ENCODE measurements at regions not wholly inside any gene's neighbourhood (a gene's known extent, or its start where the extent isn't known, plus 50 kb on each side); places are given as distances from the start of the nearest gene placed in this dataset.

GRCh38 chr7:94170836-94171235, 166.7 kb upstream of the BET1 start:
- H3K9me3 Mint-ChIP-seq (ENCODE audit: unreplicated experiment), result peaks cover 1% of the 10 kb centered on the region
- no peak overlapping the region for H2AFZ ChIP-seq (ENCODE audit: low read depth, low read length)
- no peaks in the 10 kb centered on the region for H3K27me3 Mint-ChIP-seq (ENCODE audit: low read depth, unreplicated experiment)
- no peaks in the 10 kb centered on the region for H3K4me1 Mint-ChIP-seq (ENCODE audit: low read depth, unreplicated experiment)
- H3K4me3 ChIP-seq (ENCODE audit: insufficient read depth, low read depth, low read length), result no peak overlapping the region
- no peak overlapping the region for H3K4me3 Mint-ChIP-seq (ENCODE audit: unreplicated experiment)
- FAIRE-seq (no peak), DNase-seq (ENCODE audit: low read depth) (no peak)
- H4K20me1 ChIP-seq (ENCODE audit: insufficient read depth, low read length), result no peaks in the 10 kb centered on the region
- H3K27ac Mint-ChIP-seq (ENCODE audit: unreplicated experiment), result no peak overlapping the region
- no peaks in the 10 kb centered on the region for H3K79me2 ChIP-seq (ENCODE audit: insufficient read depth, low read length)
- H3K27ac ChIP-seq (ENCODE audit: low read depth, low read length), result no peak overlapping the region
- no peaks in the 10 kb centered on the region for H3K36me3 Mint-ChIP-seq (ENCODE audit: low read depth, unreplicated experiment)
- H3K9ac ChIP-seq (ENCODE audit: low read length), result no peak overlapping the region
- H3K4me1 ChIP-seq (ENCODE audit: insufficient read depth, low read length), result no peaks in the 10 kb centered on the region
- H3K36me3 ChIP-seq (ENCODE audit: insufficient read depth, low read length), result no peaks in the 10 kb centered on the region
- H3K9me3 ChIP-seq (ENCODE audit: insufficient read depth, low read depth, low read length), result no peaks in the 10 kb centered on the region
- no peak for TF ChIP-seq CTCF (IDR thresholded peaks at IDR 0.05; ENCODE audit: insufficient read depth, low read depth, low read length)
- TF ChIP-seq EZH2 (IDR thresholded peaks at IDR 0.05; ENCODE audit: insufficient read depth, low read length), result no peak
- H3K4me2 ChIP-seq (ENCODE audit: low read length), result no peak overlapping the region
- H3K27me3 ChIP-seq (ENCODE audit: insufficient read depth, low read length), result no peaks in the 10 kb centered on the region

- no peak overlapping the region for H3K4me2 ChIP-seq (ENCODE audit: low read length)
- no peaks in the 10 kb centered on the region for H3K27me3 ChIP-seq (ENCODE audit: insufficient read depth, low read length)
- FAIRE-seq (no peak), DNase-seq (ENCODE audit: low read depth) (no peak)
- H3K4me3 Mint-ChIP-seq (ENCODE audit: unreplicated experiment), result no peak overlapping the region
- H3K9me3 Mint-ChIP-seq (ENCODE audit: unreplicated experiment), result no peaks in the 10 kb centered on the region
- H3K4me1 Mint-ChIP-seq (ENCODE audit: low read depth, unreplicated experiment), result peaks cover 3% of the 10 kb centered on the region
- H3K36me3 ChIP-seq (ENCODE audit: insufficient read depth, low read length), result no peaks in the 10 kb centered on the region
- H3K9ac ChIP-seq (ENCODE audit: low read length), result no peak overlapping the region
- H2AFZ ChIP-seq (ENCODE audit: low read depth, low read length), result no peak overlapping the region
- no peaks in the 10 kb centered on the region for H3K9me3 ChIP-seq (ENCODE audit: insufficient read depth, low read depth, low read length)
- H3K27ac ChIP-seq (ENCODE audit: low read depth, low read length), result no peak overlapping the region
- H3K4me1 ChIP-seq (ENCODE audit: insufficient read depth, low read length), result no peaks in the 10 kb centered on the region
- H3K4me3 ChIP-seq (ENCODE audit: insufficient read depth, low read depth, low read length), result no peak overlapping the region
- H3K27ac Mint-ChIP-seq (ENCODE audit: unreplicated experiment), result no peak overlapping the region
- H3K36me3 Mint-ChIP-seq (ENCODE audit: low read depth, unreplicated experiment), result no peaks in the 10 kb centered on the region
- no peak for TF ChIP-seq EZH2 (IDR thresholded peaks at IDR 0.05; ENCODE audit: insufficient read depth, low read length)
- TF ChIP-seq CTCF (IDR thresholded peaks at IDR 0.05; ENCODE audit: insufficient read depth, low read depth, low read length), result no peak
- no peaks in the 10 kb centered on the region for H3K79me2 ChIP-seq (ENCODE audit: insufficient read depth, low read length)
- H4K20me1 ChIP-seq (ENCODE audit: insufficient read depth, low read length), result no peaks in the 10 kb centered on the region
- H3K27me3 Mint-ChIP-seq (ENCODE audit: low read depth, unreplicated experiment), result no peaks in the 10 kb centered on the region
These were observed 169.3 kb upstream of the BET1 start for GRCh38 chr7:94173436-94173835.

- H3K9me3 Mint-ChIP-seq (ENCODE audit: unreplicated experiment), result no peaks in the 10 kb centered on the region
- H3K9ac ChIP-seq (ENCODE audit: low read length), result no peak overlapping the region
- no peaks in the 10 kb centered on the region for H3K27me3 Mint-ChIP-seq (ENCODE audit: low read depth, unreplicated experiment)
- no peaks in the 10 kb centered on the region for H4K20me1 ChIP-seq (ENCODE audit: insufficient read depth, low read length)
- H3K27ac ChIP-seq (ENCODE audit: low read depth, low read length), result no peak overlapping the region
- H3K4me2 ChIP-seq (ENCODE audit: low read length), result no peak overlapping the region
- DNase-seq (ENCODE audit: low read depth), result no peak
- no peaks in the 10 kb centered on the region for H3K36me3 Mint-ChIP-seq (ENCODE audit: low read depth, unreplicated experiment)
- TF ChIP-seq CTCF (IDR thresholded peaks at IDR 0.05; ENCODE audit: insufficient read depth, low read depth, low read length) (no peak), EZH2 (IDR thresholded peaks at IDR 0.05; ENCODE audit: insufficient read depth, low read length) (no peak)
- no peak overlapping the region for H3K4me3 Mint-ChIP-seq (ENCODE audit: unreplicated experiment)
- H3K36me3 ChIP-seq (ENCODE audit: insufficient read depth, low read length), result no peaks in the 10 kb centered on the region
- FAIRE-seq, result no peak
- H3K4me3 ChIP-seq (ENCODE audit: insufficient read depth, low read depth, low read length), result no peak overlapping the region
- H3K4me1 Mint-ChIP-seq (ENCODE audit: low read depth, unreplicated experiment), result peaks cover 3% of the 10 kb centered on the region
- H3K79me2 ChIP-seq (ENCODE audit: insufficient read depth, low read length), result no peaks in the 10 kb centered on the region
- no peak overlapping the region for H2AFZ ChIP-seq (ENCODE audit: low read depth, low read length)
- H3K4me1 ChIP-seq (ENCODE audit: insufficient read depth, low read length), result no peaks in the 10 kb centered on the region
- H3K27ac Mint-ChIP-seq (ENCODE audit: unreplicated experiment), result no peak overlapping the region
- no peaks in the 10 kb centered on the region for H3K27me3 ChIP-seq (ENCODE audit: insufficient read depth, low read length)
- no peaks in the 10 kb centered on the region for H3K9me3 ChIP-seq (ENCODE audit: insufficient read depth, low read depth, low read length)
These were observed 170.2 kb upstream of the BET1 start for GRCh38 chr7:94174375-94174774.

Data from astrocyte (in vitro differentiated cells and primary cell).